H1 (cell line): ENCODE measurements at regions not wholly inside any gene's neighbourhood (a gene's known extent, or its start where the extent isn't known, plus 50 kb on each side); places are given as distances from the start of the nearest gene placed in this dataset.

Experiments
- TF ChIP-seq, protein P1 (sequence below): IDR thresholded peaks from 2 replicates; pipeline ENCODE4 v1.6.1; 2012; ENCODE audit warnings: inconsistent platforms
- TF ChIP-seq, protein P2 (sequence below), 3 experiments: IDR thresholded peaks; 1 replicate in 2 of 3; 2 replicates in 1 of 3; pipeline versions ENCODE4 v1.5.1 to v1.6.1; 2011; ENCODE audit warnings: low read length in 3 of 3, mild to moderate bottlenecking in 3 of 3, inconsistent platforms in 2 of 3, low read depth in 1 of 3, moderate library complexity in 1 of 3; ENCODE audit not compliant: insufficient read depth in 1 of 3; ENCODE audit errors: control extremely low read depth in 1 of 3

DNA sequence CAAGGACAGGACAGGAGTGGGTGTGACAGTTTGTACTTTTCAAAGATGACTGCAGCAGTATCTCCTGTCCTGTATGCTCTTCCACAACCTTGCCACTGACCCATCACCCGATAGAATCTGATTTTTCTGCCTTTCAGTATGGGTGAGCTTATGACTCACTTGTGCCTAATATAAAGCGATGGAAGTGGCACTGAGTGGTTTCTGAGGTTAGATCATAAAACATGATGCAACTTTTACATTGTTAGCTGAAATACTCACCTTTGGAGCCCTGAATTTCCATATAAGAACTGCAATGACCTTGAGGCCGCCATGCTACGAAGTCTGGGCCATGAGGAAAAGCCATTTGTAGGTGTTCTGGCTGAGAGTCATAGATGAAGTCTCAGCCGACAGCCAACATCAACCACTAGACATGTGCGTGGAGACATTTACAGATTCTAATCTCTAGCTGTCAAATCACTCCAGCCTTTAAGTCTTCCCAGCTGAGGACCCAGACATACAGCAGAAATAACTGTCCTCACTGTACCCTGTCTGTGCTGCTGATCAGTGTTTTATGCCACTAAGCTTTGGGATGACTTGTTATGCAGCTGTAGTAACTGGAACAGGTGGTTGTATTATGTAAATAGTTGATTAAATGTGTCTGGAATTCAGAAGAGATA, 105.9 kb upstream of the ARHGAP20 start (continued):
- TF ChIP-seq, protein P1, sequence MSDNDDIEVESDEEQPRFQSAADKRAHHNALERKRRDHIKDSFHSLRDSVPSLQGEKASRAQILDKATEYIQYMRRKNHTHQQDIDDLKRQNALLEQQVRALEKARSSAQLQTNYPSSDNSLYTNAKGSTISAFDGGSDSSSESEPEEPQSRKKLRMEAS = no peak
- TF ChIP-seq, protein P2, sequence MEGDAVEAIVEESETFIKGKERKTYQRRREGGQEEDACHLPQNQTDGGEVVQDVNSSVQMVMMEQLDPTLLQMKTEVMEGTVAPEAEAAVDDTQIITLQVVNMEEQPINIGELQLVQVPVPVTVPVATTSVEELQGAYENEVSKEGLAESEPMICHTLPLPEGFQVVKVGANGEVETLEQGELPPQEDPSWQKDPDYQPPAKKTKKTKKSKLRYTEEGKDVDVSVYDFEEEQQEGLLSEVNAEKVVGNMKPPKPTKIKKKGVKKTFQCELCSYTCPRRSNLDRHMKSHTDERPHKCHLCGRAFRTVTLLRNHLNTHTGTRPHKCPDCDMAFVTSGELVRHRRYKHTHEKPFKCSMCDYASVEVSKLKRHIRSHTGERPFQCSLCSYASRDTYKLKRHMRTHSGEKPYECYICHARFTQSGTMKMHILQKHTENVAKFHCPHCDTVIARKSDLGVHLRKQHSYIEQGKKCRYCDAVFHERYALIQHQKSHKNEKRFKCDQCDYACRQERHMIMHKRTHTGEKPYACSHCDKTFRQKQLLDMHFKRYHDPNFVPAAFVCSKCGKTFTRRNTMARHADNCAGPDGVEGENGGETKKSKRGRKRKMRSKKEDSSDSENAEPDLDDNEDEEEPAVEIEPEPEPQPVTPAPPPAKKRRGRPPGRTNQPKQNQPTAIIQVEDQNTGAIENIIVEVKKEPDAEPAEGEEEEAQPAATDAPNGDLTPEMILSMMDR (IDR thresholded peaks at IDR 0.05; ENCODE audit: control extremely low read depth in 1 of 3, insufficient read depth in 1 of 3, low read depth in 1 of 3, low read length in 3 of 3) = no peak
